Upper lobe of left lung (tissue), 6 donors: ENCODE measurements at regions not wholly inside any gene's neighbourhood (a gene's known extent, or its start where the extent isn't known, plus 50 kb on each side); places are given as distances from the start of the nearest gene placed in this dataset.

Source experiments
- ATAC-seq, 2 donors: fragments of 200-7000 bp; cut with Tn5 transposase; one replicate each; pipeline ENCODE4 v1.9.1; 2022; ENCODE audit warnings: mild to moderate bottlenecking in 2 of 2, moderate library complexity in 2 of 2; ENCODE audit not compliant: low FRiP score in 2 of 2
- DNase-seq, 2 donors: peaks; one replicate each; pipeline ENCODE4 v3.0.0-alpha.2; 2019 to 2020
- H3K27ac ChIP-seq, 4 donors: fragments of 200-600 bp; sonication (generic); one replicate each; pipeline ENCODE4 v1.5.1; 2016 to 2019
- H3K27me3 ChIP-seq, 4 donors: fragments of 200-600 bp; sonication (generic); one replicate each; pipeline ENCODE4 v1.5.1; 2017 to 2019
- H3K36me3 ChIP-seq, 4 donors: fragments of 200-600 bp; sonication (generic); one replicate each; pipeline ENCODE4 v1.5.1; 2016 to 2019
- H3K4me1 ChIP-seq, 4 donors: fragments of 200-600 bp; sonication (generic); one replicate each; pipeline ENCODE4 v1.5.1; 2018 to 2019
- H3K4me3 ChIP-seq, 4 donors: fragments of 200-600 bp; sonication (generic); one replicate each; pipeline ENCODE4 v1.5.1; 2017 to 2019; ENCODE audit warnings: mild to moderate bottlenecking in 2 of 4, moderate library complexity in 1 of 4
- H3K9me3 ChIP-seq, 4 donors: fragments of 200-600 bp; sonication (generic); one replicate each; pipeline ENCODE4 v1.5.1; 2018 to 2019
- EP300 ChIP-seq, 4 donors: sonication (generic); formaldehyde crosslinking; IDR thresholded peaks; one replicate each; pipeline ENCODE4 v1.5.1; 2017; ENCODE audit warnings: antibody characterized with exemption in 4 of 4, control low read depth in 2 of 4
- POLR2A ChIP-seq, 4 donors: fragments of 450-650 bp; IDR thresholded peaks; one replicate each; pipeline ENCODE4 v1.5.1; 2016 to 2017; ENCODE audit warnings: antibody characterized with exemption in 4 of 4, mild to moderate bottlenecking in 2 of 4
- POLR2AphosphoS5 ChIP-seq, 2 donors: sonication (generic); formaldehyde crosslinking; IDR thresholded peaks; one replicate each; pipeline ENCODE4 v1.5.1; 2017; ENCODE audit warnings: antibody characterized with exemption in 2 of 2
- WGBS, 2 donors: methylation state at CpG; one replicate each; pipeline ENCODE4 v1.1.5; 2017 to 2018; 5-methylcytosine and 5-hydroxymethylcytosine counted together
- TF ChIP-seq, protein P1 (sequence below), 6 experiments: fragments of 450-650 bp in 4 of 6; fragments of 200-600 bp in 2 of 6; sonication (generic) in 2 of 6; IDR thresholded peaks; one replicate each; pipeline ENCODE4 v1.5.1; 2016 to 2019; ENCODE audit warnings: antibody characterized with exemption in 6 of 6
- donor health status: DM: no; HTN: no; CAD: no; lungs with moderate emphysema.
- donor health status: DM: no; HTN: yes; CAD: no; lungs with severe emphysema.

DNA sequence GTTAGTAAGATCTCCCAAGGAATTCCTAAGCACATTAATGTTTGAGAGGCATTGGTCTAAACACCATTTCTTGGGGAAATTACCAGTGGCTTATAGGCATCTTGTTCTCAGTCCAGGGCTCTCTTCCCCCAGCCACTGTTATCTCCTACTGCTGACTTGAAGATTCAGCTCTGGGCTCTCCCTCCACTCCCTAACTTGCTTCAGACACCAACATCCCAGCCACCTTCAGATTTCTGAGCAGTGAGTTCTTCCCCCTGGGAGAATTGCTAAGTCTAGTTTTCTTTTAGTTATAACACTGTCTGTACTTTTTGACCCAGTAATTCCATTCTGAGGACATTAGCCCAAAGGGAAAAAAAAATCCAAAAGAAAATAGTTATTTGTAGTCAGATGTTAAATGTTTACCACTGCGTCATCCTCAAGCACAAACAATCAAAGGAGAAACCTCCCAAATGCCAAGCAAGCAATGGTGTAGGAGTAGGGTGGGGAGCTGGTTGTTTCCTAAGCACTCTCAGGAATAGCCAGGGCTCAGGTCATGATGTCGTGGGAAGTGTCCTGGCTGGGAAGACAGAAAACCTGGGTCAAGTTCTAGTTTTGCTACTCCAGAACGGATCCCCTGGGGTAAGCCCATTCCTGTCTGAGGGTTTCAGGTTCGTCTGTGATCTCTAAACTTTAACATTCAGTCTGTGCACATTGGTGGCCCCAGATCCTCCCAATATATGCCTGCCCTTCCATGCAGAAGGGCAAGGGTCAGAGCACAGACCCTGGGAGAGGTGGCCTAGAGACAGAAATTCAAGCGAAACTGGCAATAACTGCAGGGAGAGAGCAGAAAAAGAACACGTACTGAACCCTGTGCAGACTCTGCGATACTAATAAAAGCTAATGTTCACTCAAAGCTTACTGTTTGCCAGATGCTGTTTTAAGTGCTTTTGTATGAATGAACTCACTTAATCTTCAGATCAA, 191.1 kb upstream of the FGGY start:
- TF ChIP-seq POLR2A (IDR thresholded peaks at IDR 0.05) (no peak), POLR2AphosphoS5 (IDR thresholded peaks at IDR 0.05) (no peak), EP300 (IDR thresholded peaks at IDR 0.05) (no peak)
- TF ChIP-seq, protein P1, sequence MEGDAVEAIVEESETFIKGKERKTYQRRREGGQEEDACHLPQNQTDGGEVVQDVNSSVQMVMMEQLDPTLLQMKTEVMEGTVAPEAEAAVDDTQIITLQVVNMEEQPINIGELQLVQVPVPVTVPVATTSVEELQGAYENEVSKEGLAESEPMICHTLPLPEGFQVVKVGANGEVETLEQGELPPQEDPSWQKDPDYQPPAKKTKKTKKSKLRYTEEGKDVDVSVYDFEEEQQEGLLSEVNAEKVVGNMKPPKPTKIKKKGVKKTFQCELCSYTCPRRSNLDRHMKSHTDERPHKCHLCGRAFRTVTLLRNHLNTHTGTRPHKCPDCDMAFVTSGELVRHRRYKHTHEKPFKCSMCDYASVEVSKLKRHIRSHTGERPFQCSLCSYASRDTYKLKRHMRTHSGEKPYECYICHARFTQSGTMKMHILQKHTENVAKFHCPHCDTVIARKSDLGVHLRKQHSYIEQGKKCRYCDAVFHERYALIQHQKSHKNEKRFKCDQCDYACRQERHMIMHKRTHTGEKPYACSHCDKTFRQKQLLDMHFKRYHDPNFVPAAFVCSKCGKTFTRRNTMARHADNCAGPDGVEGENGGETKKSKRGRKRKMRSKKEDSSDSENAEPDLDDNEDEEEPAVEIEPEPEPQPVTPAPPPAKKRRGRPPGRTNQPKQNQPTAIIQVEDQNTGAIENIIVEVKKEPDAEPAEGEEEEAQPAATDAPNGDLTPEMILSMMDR (IDR thresholded peaks at IDR 0.05): no peak
- 84 to 86% methylated on average over 7 of the region's 7 CpGs for whole genome bisulfite sequencing, 2 donors
- Histone ChIP-seq H3K4me1 (peaks cover 0 to 6% (median 0%) of the 10 kb centered on the region in 4 donors), H3K27me3 (no peaks in the 10 kb centered on the region), H3K27ac (no peak overlapping the region), H3K4me3 (no peak overlapping the region), H3K9me3 (no peaks in the 10 kb centered on the region), H3K36me3 (no peaks in the 10 kb centered on the region)
- ATAC-seq (peak in 1 of 2 donors; percentile 92), DNase-seq (no peak)

DNA sequence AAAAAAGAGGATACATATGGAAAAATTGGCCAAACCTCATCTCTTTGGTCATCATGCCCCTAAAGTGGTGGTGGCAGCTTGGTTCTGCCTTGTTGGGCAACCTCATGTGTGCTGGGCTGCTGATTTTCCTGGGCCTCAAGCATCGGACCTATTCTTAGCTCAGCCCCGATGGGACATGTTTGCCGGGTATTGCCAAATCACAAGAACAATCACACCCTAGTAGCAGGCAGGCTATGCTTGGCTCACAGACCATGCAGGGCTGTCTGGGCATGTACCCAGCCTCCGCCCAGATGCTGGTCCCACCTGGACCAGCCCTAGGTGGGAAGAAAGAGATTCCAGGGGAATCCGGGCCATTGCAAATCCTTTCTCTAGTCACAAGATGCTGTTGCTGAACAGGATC, 189.4 kb upstream of the FGGY start:
- H3K4me3 ChIP-seq: no peak overlapping the region
- TF ChIP-seq POLR2A (IDR thresholded peaks at IDR 0.05) (no peak), POLR2AphosphoS5 (IDR thresholded peaks at IDR 0.05) (no peak), EP300 (IDR thresholded peaks at IDR 0.05) (no peak)
- TF ChIP-seq, protein P1 (IDR thresholded peaks at IDR 0.05): no peak
- H3K4me1 ChIP-seq: peaks cover 0 to 6% (median 0%) of the 10 kb centered on the region in 4 donors
- DNase-seq: peak; percentile 8 to 24
- H3K9me3 ChIP-seq: no peaks in the 10 kb centered on the region
- no peaks in the 10 kb centered on the region for H3K36me3 ChIP-seq
- H3K27ac ChIP-seq: no peak overlapping the region
- H3K27me3 ChIP-seq: no peaks in the 10 kb centered on the region
- 52 to 59% methylated on average over 3 to 5 of the region's 5 CpGs for WGBS, 2 donors
- no peak for ATAC-seq

DNA sequence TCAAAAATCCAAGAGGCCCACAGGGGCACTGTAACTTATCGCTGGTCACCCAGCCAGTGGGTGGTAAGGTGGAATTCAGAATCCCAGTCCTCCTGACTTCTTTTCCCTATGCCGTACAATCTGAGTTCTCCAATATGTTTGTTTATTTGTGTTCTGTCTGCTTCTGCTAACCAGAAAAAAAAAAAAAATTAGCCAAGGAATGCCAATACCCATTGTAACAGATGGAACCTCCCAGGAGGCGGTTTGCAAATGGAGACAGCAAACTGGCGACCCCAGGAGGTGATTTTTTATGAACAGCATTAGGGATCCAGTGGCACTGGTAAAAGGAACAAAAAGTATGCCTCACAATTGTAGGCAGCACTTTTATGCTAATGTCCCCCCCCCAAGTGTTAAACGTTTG, 189.0 kb upstream of the FGGY start:
- 78 to 79% methylated on average over 5 of the region's 5 CpGs for WGBS, 2 donors
- Histone ChIP-seq H3K36me3 (no peaks in the 10 kb centered on the region), H3K4me1 (peaks cover 0 to 6% (median 0%) of the 10 kb centered on the region in 4 donors), H3K4me3 (no peak overlapping the region), H3K9me3 (no peaks in the 10 kb centered on the region), H3K27ac (no peak overlapping the region), H3K27me3 (no peaks in the 10 kb centered on the region)
- TF ChIP-seq POLR2A (IDR thresholded peaks at IDR 0.05) (no peak), EP300 (IDR thresholded peaks at IDR 0.05) (no peak), POLR2AphosphoS5 (IDR thresholded peaks at IDR 0.05) (no peak)
- TF ChIP-seq, protein P1 (IDR thresholded peaks at IDR 0.05): no peak
- no peak for ATAC-seq
- no peak for DNase-seq

DNA sequence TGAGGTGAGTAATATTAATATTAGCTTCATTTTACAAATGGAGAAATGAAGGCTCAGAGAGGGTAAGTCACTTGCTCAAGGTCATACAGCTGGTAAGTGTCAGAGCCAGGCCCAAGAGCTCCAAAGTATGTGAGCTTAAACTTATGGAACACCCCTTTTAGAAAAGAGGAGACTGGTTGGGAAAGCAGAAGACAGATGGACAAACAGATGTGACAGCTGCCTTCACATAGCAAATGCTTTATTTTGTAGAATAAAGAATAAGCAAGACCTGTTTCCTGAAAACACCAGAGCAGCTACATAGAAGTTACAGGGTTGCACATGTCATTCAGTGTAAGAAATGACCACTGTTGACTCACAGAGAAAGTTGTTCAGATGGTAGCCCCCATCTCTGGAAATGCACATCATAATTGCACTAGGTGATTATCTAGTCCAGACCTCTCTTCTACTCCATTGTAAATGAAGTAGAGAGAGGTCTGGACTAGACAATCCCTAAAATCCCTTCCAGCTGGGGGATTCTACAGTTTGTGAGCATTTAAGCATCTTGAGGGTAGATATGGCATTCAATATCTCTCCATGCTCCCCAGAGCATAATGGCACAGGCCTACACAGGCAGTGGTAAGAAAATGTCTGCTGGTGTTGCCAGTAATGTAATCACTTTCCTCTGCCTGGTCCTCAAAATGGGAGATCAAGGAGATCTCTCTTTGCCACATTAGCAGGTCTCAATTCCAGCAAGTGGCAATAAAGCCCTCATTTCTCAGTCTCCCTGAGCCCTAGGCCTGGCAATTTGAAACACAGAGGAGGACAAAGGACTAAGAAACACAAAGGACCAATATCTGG, 188.2 kb upstream of the FGGY start:
- no peak overlapping the region for H3K4me3 ChIP-seq
- TF ChIP-seq EP300 (IDR thresholded peaks at IDR 0.05) (no peak), POLR2AphosphoS5 (IDR thresholded peaks at IDR 0.05) (no peak), POLR2A (IDR thresholded peaks at IDR 0.05) (no peak)
- TF ChIP-seq, protein P1 (IDR thresholded peaks at IDR 0.05): no peak
- H3K4me1 ChIP-seq: peaks cover 0 to 6% (median 0%) of the 10 kb centered on the region in 4 donors
- DNase-seq (no peak), ATAC-seq (no peak)
- H3K36me3 ChIP-seq: no peaks in the 10 kb centered on the region
- H3K27me3 ChIP-seq: no peaks in the 10 kb centered on the region
- no peaks in the 10 kb centered on the region for H3K9me3 ChIP-seq
- H3K27ac ChIP-seq: no peak overlapping the region
